ENCODE measurements at regions not wholly inside any gene's neighbourhood (a gene's known extent, or its start where the extent isn't known, plus 50 kb on each side); places are given as distances from the start of the nearest gene placed in this dataset.
A peak's percentile ranks its signal among the peaks of the same experiment; 100 is the strongest.

GRCh38 chr2:108067820-108068405 lies 81.6 kb downstream of the SLC5A7 start:
- intact Hi-C loops (cut with DNase I), result no loop called here
- ATAC-seq (no peak), DNase-seq (ENCODE audit: low spot score) (no peak)

GRCh38 chr2:108069515-108070310 lies 83.4 kb downstream of the SLC5A7 start:
- intact Hi-C loops (cut with DNase I), result no loop called here
- no peak for ATAC-seq
- no peak for DNase-seq (ENCODE audit: low spot score)

GRCh38 chr2:108073415-108074072 lies 87.2 kb downstream of the SLC5A7 start:
- ATAC-seq (no peak), DNase-seq (ENCODE audit: low spot score) (no peak)
- intact Hi-C loops (cut with DNase I), result no loop called here

GRCh38 chr2:108074150-108074549 lies 87.8 kb downstream of the SLC5A7 start:
- intact Hi-C loops (cut with DNase I), result no loop called here
- DNase-seq (ENCODE audit: low spot score), result no peak

GRCh38 chr2:108074946-108075345 lies 88.6 kb downstream of the SLC5A7 start:
- intact Hi-C loops (cut with DNase I), result no loop called here
- no peak for DNase-seq (ENCODE audit: low spot score)
- no peak for ATAC-seq

More at GRCh38 chr2:108074150-108074549, 87.8 kb downstream of the SLC5A7 start:
- ATAC-seq, result no peak

- intact Hi-C loops (cut with DNase I), result no loop called here
- ATAC-seq, result no peak
- DNase-seq (ENCODE audit: low spot score), result no peak
Measured at GRCh38 chr2:108076527-108076926, 90.2 kb downstream of the SLC5A7 start.

GRCh38 chr2:108079736-108080135 lies 93.4 kb downstream of the SLC5A7 start:
- ATAC-seq (no peak), DNase-seq (ENCODE audit: low spot score) (no peak)
- intact Hi-C loops (cut with DNase I), result no loop called here

- intact Hi-C loops (cut with DNase I), result no loop called here
- ATAC-seq, result no peak
Measured at GRCh38 chr2:108080177-108080576, 93.9 kb downstream of the SLC5A7 start.

GRCh38 chr2:108082978-108083377 lies 96.7 kb downstream of the SLC5A7 start:
- no peak for DNase-seq (ENCODE audit: low spot score)
- intact Hi-C loops (cut with DNase I), result no loop called here
- ATAC-seq, result no peak

More at GRCh38 chr2:108080177-108080576, 93.9 kb downstream of the SLC5A7 start:
- no peak for DNase-seq (ENCODE audit: low spot score)

- DNase-seq (ENCODE audit: low spot score) (no peak), ATAC-seq (no peak)
- intact Hi-C loops (cut with DNase I), result no loop called here
Measured at GRCh38 chr2:108084311-108084710, 98.0 kb downstream of the SLC5A7 start.

GRCh38 chr2:108092886-108093285 lies 106.6 kb downstream of the SLC5A7 start:
- intact Hi-C loops (cut with DNase I), result no loop called here
- no peak for ATAC-seq
- DNase-seq (ENCODE audit: low spot score), result no peak

GRCh38 chr2:108101481-108101880 lies 115.2 kb downstream of the SLC5A7 start:
- intact Hi-C loops (cut with DNase I), result no loop called here
- ATAC-seq (no peak), DNase-seq (ENCODE audit: low spot score) (no peak)

GRCh38 chr2:108106731-108107130 lies 120.4 kb downstream of the SLC5A7 start:
- no peak for DNase-seq (ENCODE audit: low spot score)
- no peak for ATAC-seq
- intact Hi-C loops (cut with DNase I), result no loop called here

GRCh38 chr2:108111936-108112335 lies 125.6 kb downstream of the SLC5A7 start:
- ATAC-seq, result no peak
- DNase-seq (ENCODE audit: low spot score), result no peak

GRCh38 chr2:108115868-108116267 lies 123.9 kb upstream of the SULT1C3 start:
- ATAC-seq (no peak), DNase-seq (ENCODE audit: low spot score) (no peak)
- intact Hi-C loops (cut with DNase I), result no loop called here

More at GRCh38 chr2:108111936-108112335, 125.6 kb downstream of the SLC5A7 start:
- intact Hi-C loops (cut with DNase I), result no loop called here

- DNase-seq (ENCODE audit: low spot score) (no peak), ATAC-seq (no peak)
- intact Hi-C loops (cut with DNase I), result no loop called here
Measured at GRCh38 chr2:108118996-108119395, 120.8 kb upstream of the SULT1C3 start.

- DNase-seq (ENCODE audit: low spot score), result no peak
- intact Hi-C loops (cut with DNase I), result no loop called here
- ATAC-seq, result no peak
Measured at GRCh38 chr2:108119492-108119891, 120.3 kb upstream of the SULT1C3 start.

GRCh38 chr2:108124736-108125495 lies 114.9 kb upstream of the SULT1C3 start:
- intact Hi-C loops (cut with DNase I), result no loop called here
- no peak for DNase-seq (ENCODE audit: low spot score)
- ATAC-seq, result peak; percentile 68

- intact Hi-C loops (cut with DNase I), result no loop called here
- no peak for ATAC-seq
Measured at GRCh38 chr2:108125581-108125980, 114.2 kb upstream of the SULT1C3 start.

More at GRCh38 chr2:108125581-108125980, 114.2 kb upstream of the SULT1C3 start:
- no peak for DNase-seq (ENCODE audit: low spot score)
